Adrenal gland (tissue), 9 donors: ENCODE measurements at regions not wholly inside any gene's neighbourhood (a gene's known extent, or its start where the extent isn't known, plus 50 kb on each side); places are given as distances from the start of the nearest gene placed in this dataset.

Experiments
- DNase-seq, 7 donors: peaks; one replicate each; pipeline ENCODE4 v3.0.0-alpha.2; 2019 to 2020
- H3K27ac ChIP-seq, 5 donors: fragments of 200-600 bp; sonication (generic) in 4 of 5; 1 replicate in 3 of 5; 2 replicates in 2 of 5; pipeline versions ENCODE4 v1.5.1 to v1.8.0; 2016 to 2020; ENCODE audit warnings: mild to moderate bottlenecking in 1 of 5
- H3K27me3 ChIP-seq: fragments of 200-600 bp; 2 replicates; pipeline ENCODE4 v1.8.0; 2021
- H3K36me3 ChIP-seq, 2 donors: fragments of 200-600 bp; replicated peaks in 1 of 2; 1 replicate in 1 of 2; 2 replicates in 1 of 2; pipeline versions ENCODE4 v1.5.1 to v1.8.0; 2018 to 2022
- H3K4me1 ChIP-seq, 2 donors: fragments of 200-600 bp; replicated peaks in 1 of 2; 1 replicate in 1 of 2; 2 replicates in 1 of 2; pipeline versions ENCODE4 v1.5.1 to v1.8.0; 2018 to 2021
- H3K4me3 ChIP-seq, 4 donors: fragments of 200-600 bp; sonication (generic) in 3 of 4; one replicate each; pipeline ENCODE4 v1.5.1; 2016 to 2018
- H3K9me3 ChIP-seq, 3 donors: fragments of 200-600 bp; sonication (generic) in 1 of 3; replicated peaks in 1 of 3; 1 replicate in 2 of 3; 2 replicates in 1 of 3; pipeline versions ENCODE4 v1.5.1 to v1.8.0; 2016 to 2021
- POLR2A ChIP-seq, 2 donors: fragments of 450-650 bp; IDR thresholded peaks; one replicate each; pipeline ENCODE4 v1.6.1; 2017; ENCODE audit warnings: antibody characterized with exemption in 2 of 2, mild to moderate bottlenecking in 2 of 2, moderate library complexity in 1 of 2
- WGBS, 4 donors: extraction: QIAGEN DNeasy Blood & Tissue Kit in 2 of 4; methylation state at CpG; one replicate each; pipeline versions ENCODE4 v1.1.5 to v1.1.7; 2013 to 2017; 5-methylcytosine and 5-hydroxymethylcytosine counted together
- intact Hi-C, 2 donors: fragments of 100-400 bp; cut with DNase I; formaldehyde crosslinking; loops; one replicate each; pipeline versions ENCODE4 v1.14.1 to v1.15.0; 2022 to 2023
- TF ChIP-seq, protein P1 (sequence below), 6 experiments: fragments of 450-650 bp in 4 of 6; fragments of 200-600 bp in 2 of 6; sonication (generic) in 1 of 6; IDR thresholded peaks; 1 replicate in 5 of 6; 2 replicates in 1 of 6; pipeline versions ENCODE4 v1.5.1 to v1.8.0; 2016 to 2021; ENCODE audit warnings: antibody characterized with exemption in 6 of 6, mild to moderate bottlenecking in 2 of 6, moderate library complexity in 1 of 6
- donor health status: healthy with polysubstance abuse.
- donor health status: Bipolar disorder and iron deficiency.
- donor health status: DM: yes; HTN: yes; CAD: no.
- donor health status: DM: no; HTN: no; CAD: no.
- donor health status: DM: no; HTN: no; CAD: no.

DNA sequence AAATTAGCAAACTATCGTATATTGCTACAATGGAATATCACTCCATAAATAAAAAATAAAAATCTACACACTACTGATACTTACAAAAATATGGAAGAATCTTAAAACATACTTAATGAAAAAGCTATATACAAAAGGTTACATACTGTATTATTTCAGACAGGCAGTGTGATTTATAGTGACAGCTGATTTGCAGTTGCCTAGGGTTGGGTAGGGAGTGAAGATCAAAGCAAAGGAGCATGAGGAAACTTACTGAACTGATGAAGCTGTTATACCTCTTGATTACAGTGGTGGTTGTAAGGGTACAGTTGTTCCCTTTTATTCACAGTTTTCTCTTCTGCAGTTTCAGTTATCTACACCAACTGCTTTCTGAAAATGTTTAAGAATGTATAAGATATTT is 62.6 kb downstream of the FSCB start:
- TF ChIP-seq, protein P1, sequence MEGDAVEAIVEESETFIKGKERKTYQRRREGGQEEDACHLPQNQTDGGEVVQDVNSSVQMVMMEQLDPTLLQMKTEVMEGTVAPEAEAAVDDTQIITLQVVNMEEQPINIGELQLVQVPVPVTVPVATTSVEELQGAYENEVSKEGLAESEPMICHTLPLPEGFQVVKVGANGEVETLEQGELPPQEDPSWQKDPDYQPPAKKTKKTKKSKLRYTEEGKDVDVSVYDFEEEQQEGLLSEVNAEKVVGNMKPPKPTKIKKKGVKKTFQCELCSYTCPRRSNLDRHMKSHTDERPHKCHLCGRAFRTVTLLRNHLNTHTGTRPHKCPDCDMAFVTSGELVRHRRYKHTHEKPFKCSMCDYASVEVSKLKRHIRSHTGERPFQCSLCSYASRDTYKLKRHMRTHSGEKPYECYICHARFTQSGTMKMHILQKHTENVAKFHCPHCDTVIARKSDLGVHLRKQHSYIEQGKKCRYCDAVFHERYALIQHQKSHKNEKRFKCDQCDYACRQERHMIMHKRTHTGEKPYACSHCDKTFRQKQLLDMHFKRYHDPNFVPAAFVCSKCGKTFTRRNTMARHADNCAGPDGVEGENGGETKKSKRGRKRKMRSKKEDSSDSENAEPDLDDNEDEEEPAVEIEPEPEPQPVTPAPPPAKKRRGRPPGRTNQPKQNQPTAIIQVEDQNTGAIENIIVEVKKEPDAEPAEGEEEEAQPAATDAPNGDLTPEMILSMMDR (IDR thresholded peaks at IDR 0.05) = no peak
- TF ChIP-seq POLR2A (IDR thresholded peaks at IDR 0.05) = no peak
- no peaks in the 10 kb centered on the region for H3K36me3 ChIP-seq
- 70 to 84% (median 77%) methylated on average over 1 of the region's 1 CpG for WGBS, 4 donors
- intact Hi-C loops = no loop called here
- no peak overlapping the region for H3K27ac ChIP-seq
- no peaks in the 10 kb centered on the region for H3K27me3 ChIP-seq
- no peak for DNase-seq
- H3K4me1 ChIP-seq = no peaks in the 10 kb centered on the region
- no peak overlapping the region for H3K4me3 ChIP-seq
- no peaks in the 10 kb centered on the region for H3K9me3 ChIP-seq

DNA sequence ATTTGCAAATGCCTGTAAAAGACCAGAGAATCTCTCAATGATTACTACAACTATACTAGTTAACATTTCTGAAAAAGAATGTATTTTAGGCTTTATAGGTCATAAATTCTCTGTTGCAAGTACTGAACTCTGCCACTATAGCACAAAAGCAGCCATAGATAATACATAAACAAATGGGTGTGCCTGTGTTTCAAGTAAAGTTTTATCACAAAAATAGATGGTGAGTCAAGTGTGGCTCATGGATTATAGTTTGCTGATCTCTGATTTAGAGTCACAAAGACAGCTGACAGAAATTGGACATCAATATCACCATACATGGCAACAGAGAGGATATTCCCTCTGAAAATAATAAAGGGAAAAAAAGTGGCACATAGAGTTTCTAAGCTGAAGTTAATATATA is 68.1 kb downstream of the FSCB start:
- Histone ChIP-seq H3K4me1 (no peaks in the 10 kb centered on the region), H3K36me3 (no peaks in the 10 kb centered on the region), H3K4me3 (no peak overlapping the region), H3K9me3 (no peaks in the 10 kb centered on the region), H3K27ac (no peak overlapping the region), H3K27me3 (no peaks in the 10 kb centered on the region)
- DNase-seq = no peak
- TF ChIP-seq POLR2A (IDR thresholded peaks at IDR 0.05) = no peak
- TF ChIP-seq, protein P1 (IDR thresholded peaks at IDR 0.05) = no peak
- intact Hi-C loops = no loop called here

DNA sequence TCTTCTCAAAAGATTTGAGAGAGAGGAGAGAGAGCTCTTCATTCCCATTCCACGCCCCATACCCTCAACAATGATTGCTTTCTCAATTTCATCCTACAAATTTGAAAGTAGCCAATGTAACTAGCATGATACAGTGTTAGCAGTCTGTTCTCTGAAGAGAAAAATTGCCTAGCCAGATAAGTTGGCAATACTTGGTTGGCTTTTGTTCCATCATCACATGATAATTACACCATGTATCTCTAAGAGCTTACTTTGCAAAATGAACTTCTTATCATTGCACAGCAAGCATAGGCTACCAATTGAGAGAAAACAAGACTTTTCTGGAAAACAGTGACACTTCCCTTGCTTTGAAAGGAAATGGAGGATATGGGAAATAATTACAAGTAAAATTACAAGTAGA is 68.9 kb downstream of the FSCB start:
- intact Hi-C loops = no loop called here
- TF ChIP-seq POLR2A (IDR thresholded peaks at IDR 0.05) = no peak
- TF ChIP-seq, protein P1 (IDR thresholded peaks at IDR 0.05) = no peak
- no peaks in the 10 kb centered on the region for H3K9me3 ChIP-seq
- H3K4me3 ChIP-seq = no peak overlapping the region
- no peaks in the 10 kb centered on the region for H3K27me3 ChIP-seq
- WGBS, 4 donors = 41 to 76% (median 57%) methylated on average over 1 of the region's 1 CpG
- H3K4me1 ChIP-seq = no peaks in the 10 kb centered on the region
- DNase-seq = no peak
- no peaks in the 10 kb centered on the region for H3K36me3 ChIP-seq
- no peak overlapping the region for H3K27ac ChIP-seq

DNA sequence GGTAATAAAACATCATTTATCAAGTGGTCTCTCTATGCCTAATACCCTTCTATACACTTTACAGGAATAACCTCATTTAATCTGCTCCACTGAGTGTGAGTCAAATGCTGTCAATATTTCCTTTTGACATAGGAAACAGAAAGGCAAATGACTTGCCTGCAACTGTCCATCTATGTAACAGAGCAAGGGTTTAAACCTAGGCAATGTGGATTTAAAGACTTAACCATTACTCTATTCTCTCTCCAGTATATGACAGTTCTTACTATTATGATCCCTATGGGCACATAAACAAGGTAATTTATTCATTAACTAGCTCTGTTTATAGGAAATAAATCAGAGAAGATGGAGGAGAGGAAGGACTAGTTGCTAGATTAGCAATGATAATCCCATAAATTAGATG is 70.6 kb downstream of the FSCB start:
- H3K9me3 ChIP-seq = no peaks in the 10 kb centered on the region
- no peaks in the 10 kb centered on the region for H3K27me3 ChIP-seq
- intact Hi-C loops = no loop called here
- H3K4me3 ChIP-seq = no peak overlapping the region
- TF ChIP-seq, protein P1 (IDR thresholded peaks at IDR 0.05) = no peak
- TF ChIP-seq POLR2A (IDR thresholded peaks at IDR 0.05) = no peak
- no peaks in the 10 kb centered on the region for H3K36me3 ChIP-seq
- DNase-seq = no peak
- H3K27ac ChIP-seq = no peak overlapping the region
- H3K4me1 ChIP-seq = no peaks in the 10 kb centered on the region
